ELF-1 (cell line): ENCODE measurements at regions not wholly inside any gene's neighbourhood (a gene's known extent, or its start where the extent isn't known, plus 50 kb on each side); places are given as distances from the start of the nearest gene placed in this dataset.
"Not testable (repeated sequence)": the region's sequence is repeated elsewhere in the genome, so short reads cannot be mapped to it uniquely, and the experiment has no call there.

ENCODE experiments used
- DNase-seq: peaks from one replicate; pipeline ENCODE4 v3.0.0-alpha.2; 2016; ENCODE audit warnings: low read depth, low spot score

DNA sequence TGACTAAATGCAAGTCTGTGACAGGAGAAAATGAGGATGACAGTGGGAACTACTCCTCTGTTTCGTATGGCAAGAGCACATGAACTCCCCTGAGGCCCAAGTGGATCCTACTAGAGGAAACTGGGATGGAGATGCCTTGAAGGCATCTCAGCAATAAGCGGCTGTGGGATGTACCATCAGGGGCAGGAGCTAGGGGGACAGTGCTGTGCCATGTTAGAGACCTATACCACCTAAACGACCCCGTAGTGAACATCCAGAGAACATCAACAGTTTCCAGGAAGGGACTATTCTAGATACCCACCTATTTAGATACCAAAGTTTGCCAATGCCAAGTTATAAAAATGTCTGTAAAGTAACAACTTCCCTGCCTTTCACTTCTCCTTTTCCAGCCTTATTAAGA, 860.8 kb upstream of the ACVR2A start:
- DNase-seq = no peak

DNA sequence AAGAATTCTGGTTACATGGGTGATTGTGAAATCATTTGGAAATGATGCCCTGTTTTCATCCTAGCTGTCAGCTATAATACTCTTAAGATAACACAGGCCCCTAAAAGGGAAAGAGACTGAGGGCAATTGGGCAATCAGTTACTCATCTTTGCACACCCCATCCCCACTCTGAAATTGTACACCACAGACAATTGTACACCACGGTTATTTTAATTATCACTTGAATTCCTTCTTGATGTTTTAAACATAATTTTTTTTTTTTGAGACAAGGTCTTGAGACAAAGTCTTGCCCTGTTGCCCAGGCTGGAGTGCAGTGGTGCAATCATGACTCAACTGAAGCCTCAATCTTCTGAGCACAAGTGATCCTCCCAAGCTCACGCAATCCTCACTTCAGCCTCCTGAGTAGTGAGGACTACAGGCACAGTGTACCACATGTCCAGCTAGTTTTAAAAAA, 862.4 kb upstream of the ACVR2A start:
- no peak for DNase-seq

DNA sequence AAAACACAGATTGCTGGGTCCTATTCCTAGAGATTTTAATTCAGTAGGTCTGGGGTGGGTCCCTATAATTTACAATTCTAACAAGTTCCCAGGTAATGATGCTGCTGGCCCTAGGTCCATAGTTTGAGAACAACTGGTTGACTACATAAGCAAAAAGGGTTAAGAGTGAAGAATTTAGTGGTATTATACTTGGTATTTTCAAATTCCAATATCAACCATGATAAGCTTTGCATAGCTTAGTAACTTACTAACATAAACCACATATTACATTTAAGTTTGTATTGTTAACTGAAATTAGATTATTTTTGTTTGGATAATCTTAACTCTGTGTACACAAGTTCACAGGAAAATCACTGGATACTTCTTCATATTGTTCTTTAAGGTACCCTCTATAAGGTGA, 862.9 kb upstream of the ACVR2A start:
- no peak for DNase-seq

DNA sequence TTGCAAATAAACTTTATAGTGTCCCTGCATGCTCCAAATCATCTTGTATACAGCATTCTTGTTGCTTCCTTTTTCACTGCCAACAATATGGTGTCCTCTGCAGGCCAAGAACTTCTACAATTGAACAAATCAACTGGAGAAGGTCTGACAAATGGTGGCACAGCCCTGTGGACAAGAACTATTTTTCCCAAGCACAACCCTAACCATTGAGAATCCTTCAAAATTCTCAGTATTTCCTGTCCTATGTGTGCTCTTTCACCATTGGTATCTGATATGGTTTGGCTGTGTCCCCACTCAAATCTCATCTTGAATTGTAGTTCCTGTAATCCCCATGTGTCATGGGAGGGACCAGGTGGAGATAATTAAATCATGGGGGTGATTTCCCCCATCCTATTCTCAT, 865.1 kb upstream of the ACVR2A start:
- no peak for DNase-seq

- no peak for DNase-seq
Measured at GRCh38 chr2:146978577-146979555, 866.0 kb upstream of the ACVR2A start.

- DNase-seq = not testable (repeated sequence)
Measured at GRCh38 chr2:146970981-146971380, 873.8 kb upstream of the ACVR2A start.

DNA sequence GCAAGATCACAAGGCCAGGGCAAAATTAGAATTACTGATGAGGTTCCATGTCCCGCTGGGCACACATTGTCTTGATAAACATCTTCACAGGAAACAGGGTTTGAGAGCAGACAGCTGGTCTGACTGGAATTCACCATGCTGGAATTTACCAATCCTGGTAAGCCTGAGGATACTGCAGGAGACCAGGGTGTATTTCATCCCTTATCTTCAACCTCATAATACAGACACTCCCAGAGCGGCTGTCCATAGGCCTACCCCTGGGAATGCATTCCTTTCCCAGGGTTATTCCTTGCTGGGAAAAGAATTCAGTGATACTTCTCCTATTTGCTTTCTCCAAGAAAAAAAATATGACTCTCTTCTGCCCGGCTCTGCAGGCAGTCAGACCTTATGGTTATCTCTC, 875.1 kb upstream of the ACVR2A start:
- DNase-seq = peak; percentile 15

DNA sequence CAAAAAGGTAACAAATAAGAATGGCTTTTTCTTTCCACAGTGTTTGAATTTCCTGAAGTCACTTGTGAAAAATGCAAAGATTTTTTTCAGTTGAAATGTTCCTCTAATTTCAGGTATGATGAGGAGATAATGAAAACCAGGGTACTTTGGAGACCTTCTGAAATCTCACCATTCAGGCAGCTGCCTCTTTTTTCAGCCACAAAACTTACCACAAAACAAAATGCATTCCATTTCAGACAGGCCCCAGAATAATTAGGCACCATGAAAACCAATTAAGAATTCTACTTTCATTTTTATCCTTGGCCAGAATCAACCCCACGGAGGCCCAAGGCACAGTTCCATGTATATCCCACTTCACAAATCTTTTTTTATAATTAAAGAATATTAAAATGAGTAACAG, 880.3 kb upstream of the ACVR2A start:
- no peak for DNase-seq

GRCh38 chr2:146954544-146954943, 890.3 kb upstream of the ACVR2A start:
- DNase-seq = no peak

GRCh38 chr2:146952696-146953095, 892.1 kb upstream of the ACVR2A start:
- DNase-seq = no peak

DNA sequence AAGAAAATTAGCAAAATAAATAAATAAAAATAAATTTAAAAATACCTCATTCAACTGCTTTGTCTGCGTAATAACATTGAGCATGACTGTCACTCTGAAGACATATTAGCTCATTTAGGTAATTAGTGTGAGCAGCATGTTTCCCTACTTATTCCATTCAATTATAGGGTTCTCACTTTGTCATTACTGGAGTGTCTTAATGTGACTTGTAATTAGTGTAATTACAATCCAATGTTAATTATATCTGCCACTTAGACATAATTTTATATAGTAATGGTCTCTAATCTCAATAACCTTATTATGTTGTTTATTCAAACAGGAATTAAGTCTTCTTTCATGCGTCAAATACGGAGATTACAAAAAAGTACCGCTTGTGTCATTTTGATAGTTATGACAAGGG, 893.9 kb upstream of the ACVR2A start:
- DNase-seq = no peak

DNA sequence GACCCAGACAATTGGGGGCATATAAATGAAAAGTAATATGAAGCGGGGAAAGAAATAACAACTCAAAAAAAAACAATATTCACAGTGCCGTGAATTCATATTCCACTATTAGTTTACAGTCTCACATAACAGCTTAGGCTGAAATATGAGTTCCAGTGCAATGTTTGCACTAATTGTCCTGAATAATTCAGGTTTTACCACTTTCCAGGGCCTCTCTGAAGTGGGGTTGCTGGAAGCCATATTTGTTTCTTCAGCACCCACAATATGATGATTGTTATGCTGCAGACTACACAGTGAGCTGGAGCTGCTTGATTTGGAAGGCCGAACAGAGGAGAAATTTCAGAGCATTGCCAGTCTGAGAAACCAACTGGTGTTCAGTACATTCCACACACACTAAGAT, 894.5 kb upstream of the ACVR2A start:
- DNase-seq = no peak

DNA sequence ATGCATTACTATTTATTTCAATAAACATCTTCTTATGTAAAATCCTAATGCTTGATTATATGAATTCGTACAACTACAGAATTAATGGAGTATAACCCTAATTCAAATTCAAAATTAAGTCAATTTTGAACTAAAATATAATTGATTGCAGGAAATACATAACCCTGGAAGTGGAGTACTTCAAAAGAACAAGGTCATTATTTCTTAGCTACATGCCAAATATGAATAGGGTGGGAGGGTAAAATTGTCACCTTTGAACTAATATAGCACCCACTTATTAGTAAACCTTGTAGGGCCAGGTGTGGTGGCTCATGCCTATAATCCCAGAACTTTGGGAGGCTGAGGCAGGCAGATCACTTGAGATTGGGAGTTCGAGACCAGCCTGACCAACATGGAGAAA, 895.4 kb upstream of the ACVR2A start:
- DNase-seq = no peak

DNA sequence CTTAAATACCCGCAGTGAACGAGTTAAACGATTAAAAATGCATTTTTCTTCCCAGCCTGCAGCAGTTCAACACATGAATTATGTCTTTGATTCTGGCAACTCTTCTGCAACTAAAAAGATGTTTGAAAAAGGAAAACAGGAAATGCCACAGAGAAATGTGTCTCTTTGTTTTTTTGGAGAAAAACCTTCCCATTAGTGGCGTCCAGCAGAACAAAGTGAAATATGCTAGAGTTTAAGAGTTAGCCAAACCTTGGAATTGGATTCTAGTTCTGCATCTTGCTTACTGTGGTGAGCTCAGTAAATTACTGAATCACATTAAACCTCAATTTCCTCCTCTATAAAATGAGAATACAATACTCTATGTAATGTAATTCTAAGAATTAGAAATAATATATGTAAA, 900.2 kb upstream of the ACVR2A start:
- DNase-seq = no peak

GRCh38 chr2:146939991-146940685, 904.7 kb upstream of the ACVR2A start:
- no peak for DNase-seq

- DNase-seq = no peak
Measured at GRCh38 chr2:146934921-146935320, 909.9 kb upstream of the ACVR2A start.

DNA sequence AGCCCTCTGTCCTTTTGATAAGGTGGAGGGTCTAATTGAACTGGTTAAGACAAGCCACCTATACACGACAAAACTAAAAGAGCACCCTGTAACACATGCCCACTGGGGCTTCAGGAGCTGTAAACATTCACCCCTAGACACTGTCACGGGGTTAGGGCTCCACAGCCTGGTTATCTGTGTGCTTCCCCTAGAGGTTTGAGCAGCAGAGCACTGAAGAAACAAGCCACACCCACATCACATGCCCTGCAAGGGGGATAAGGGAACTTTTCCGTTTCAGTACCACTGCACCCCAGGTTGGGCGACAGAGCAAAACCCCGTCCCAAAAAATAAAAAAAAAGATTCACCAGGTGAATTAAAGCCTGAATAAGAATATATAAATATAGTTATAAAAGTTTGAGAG, 913.7 kb upstream of the ACVR2A start:
- no peak for DNase-seq

- DNase-seq = peak; percentile 63
Measured at GRCh38 chr2:146927080-146927711, 917.6 kb upstream of the ACVR2A start.

DNA sequence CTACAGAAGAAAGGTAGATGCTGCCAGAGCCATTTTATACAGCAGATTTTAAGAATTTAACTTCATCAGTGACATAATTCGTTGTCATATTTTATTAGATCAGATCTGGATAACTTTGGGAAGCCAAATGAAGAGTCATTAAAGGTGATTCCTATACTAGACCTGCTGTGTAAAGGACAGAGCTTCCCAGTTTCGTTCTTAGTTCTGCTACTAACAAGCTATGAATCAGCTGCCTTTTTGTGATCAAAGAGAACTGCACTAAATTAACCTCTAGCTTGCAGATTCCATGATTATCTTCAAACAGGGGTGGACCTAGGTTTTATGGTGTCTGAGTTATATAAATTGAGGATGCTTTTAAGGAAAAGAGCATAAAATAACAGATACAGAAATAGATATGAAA, 926.5 kb upstream of the ACVR2A start:
- no peak for DNase-seq

DNA sequence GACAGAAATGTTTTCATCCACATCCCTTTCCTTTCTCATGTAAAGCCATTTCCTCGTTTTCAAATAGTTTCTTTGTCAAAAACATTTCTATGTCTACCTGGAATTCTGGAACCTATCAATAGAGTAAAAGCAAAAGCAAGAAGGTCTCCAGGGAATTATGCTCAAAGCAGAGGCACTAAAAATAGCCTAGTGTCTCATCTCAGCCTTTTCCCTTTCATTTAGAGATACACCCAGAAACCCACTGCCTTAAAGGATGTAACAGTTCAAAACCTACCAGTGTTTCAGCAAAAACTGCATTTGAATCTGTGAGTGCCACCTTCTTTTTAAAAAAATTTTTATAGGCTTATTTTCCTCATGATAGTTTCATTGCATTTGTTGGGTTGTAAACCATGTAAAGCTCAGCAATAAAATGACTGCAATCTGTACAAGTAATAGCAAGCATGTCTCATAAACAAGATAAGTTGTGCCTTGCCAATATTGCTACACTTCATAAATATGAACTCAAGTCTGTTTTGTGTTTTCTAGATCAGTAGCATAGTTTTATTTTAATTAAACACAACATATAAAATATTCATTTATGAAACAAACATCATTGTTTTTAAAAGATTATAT, 927.3 kb upstream of the ACVR2A start:
- no peak for DNase-seq

DNA sequence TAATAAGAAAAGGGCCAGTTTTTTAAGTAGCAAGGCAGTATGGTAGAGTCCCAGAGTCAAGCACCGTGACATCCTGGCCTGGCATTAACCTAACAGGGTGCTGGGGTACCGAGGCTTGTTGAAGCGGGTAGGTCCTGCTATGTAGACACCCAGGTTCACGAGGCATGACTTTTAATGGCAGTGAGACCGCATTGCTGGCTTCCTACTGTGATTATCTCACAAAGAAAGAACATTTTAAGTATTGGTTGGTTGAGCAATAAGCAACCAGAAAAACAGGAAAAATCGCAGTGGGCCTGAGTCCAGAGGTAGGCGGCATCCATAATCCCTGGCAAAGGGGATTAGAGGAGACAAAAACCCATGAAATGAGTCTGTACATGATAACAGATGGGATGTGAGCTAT, 927.9 kb upstream of the ACVR2A start:
- DNase-seq = no peak

DNA sequence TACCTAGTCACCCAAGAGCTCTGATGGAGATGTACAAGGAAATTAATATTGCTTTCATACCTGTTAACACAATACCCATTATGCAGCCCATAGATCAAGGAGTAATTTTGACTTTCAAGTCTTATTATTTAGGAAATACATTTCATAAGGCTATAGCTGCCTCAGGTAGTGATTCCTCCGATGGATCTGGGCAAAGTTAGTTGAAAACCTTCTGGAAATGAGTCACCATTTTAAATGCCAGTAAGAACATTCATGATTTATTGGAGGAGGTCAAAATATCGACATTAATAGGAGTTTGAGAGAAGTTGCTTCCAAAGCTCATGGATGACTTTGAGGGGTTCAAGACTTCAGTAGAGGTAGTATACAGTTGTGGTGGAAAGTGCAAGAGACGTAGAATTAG, 931.4 kb upstream of the ACVR2A start:
- no peak for DNase-seq
